ENCODE measurements at regions not wholly inside any gene's neighbourhood (a gene's known extent, or its start where the extent isn't known, plus 50 kb on each side); places are given as distances from the start of the nearest gene placed in this dataset.

- TF ChIP-seq CTCF (conservative IDR thresholded peaks at IDR 0.05) (no peak), ZFX (IDR thresholded peaks at IDR 0.05) (no peak)
Measured at GRCh38 chr17:79552824-79553223, 58.0 kb downstream of the RBFOX3 start.

Measured in C4-2B (cell line).